NCI-H2029 treated with DMSO at 0.1 percent for 48 hours (cell line): ENCODE measurements at regions not wholly inside any gene's neighbourhood (a gene's known extent, or its start where the extent isn't known, plus 50 kb on each side); places are given as distances from the start of the nearest gene placed in this dataset.

Experiments
- DNase-seq: peaks from one replicate; lab custom pipeline; 2025; lab: John Stamatoyannopoulos, UW

DNA sequence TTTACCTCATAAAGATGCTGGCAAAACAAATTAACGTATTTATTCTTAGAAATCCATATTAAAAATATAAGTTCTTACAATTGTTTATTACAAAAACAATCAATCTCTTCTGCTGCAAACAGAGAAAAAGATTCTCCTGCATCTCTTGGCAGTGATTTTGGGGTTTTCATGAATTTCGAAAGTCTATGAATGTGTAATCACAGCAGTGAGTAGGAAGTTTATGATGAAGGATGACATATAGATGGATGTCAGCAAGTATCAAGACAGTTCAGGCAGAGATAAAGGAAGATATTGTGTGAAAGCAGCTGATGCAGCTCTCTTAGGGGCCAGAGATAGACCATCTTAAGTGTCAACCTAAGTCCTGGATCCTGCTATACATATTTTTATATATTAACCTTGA is 196.9 kb upstream of the BANK1 start:
- DNase-seq: no peak

DNA sequence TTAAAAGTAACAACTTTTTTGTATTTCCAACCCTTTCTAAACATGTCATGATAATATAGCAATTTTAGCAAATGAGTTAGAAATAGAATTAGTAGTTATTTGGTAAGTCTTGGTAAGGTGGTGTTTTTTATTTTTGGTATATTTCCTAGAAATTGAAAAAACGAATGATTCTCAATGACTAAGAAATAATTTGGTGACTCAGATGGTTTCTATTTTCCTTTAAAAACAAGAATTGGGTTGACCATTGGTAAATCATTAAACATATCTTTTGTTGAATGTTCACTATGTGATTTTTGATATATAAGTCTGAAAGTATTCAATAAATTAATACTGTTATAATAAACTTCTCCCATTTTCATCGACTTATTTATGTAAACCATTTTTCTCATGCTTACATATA is 206.2 kb upstream of the BANK1 start:
- DNase-seq: no peak

DNA sequence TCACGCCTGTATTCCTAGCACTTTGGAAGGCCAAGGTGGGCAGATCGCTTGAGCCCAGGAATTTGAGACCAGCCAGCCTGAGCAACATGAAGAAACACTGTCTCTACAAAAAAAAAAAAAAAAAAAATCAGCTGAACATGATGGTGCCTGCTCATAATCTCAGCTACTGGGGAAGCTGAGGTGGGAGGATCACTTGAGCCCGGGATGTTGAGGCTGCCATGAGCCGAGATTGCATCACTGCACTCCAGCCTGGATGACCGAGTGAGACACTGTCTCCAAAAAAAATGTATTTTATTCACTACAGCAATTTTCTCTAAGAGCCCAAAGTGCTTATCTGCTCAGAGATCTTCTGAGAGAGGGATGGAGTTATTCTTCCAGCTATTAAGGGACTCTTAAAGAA is 215.8 kb upstream of the PPP3CA start:
- DNase-seq: no peak

DNA sequence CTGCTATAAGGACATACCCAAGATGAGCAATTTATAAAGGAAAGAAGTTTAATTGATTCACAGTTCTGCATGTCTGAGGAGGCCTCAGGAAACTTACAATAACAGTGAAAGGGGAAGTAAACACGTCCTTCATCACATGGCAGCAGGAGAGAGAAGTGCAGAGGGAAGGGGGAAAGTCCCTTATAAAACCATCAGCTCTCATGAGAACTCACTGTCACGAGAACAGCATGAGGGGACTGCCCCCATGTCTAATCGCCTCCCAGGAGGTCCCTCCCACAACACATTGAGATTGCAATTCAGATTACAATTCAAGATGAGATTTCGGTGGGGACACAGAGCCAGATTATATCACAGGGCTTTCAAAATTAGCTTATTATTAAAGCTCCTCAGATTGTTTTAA is 209.5 kb upstream of the PPP3CA start:
- DNase-seq: no peak

DNA sequence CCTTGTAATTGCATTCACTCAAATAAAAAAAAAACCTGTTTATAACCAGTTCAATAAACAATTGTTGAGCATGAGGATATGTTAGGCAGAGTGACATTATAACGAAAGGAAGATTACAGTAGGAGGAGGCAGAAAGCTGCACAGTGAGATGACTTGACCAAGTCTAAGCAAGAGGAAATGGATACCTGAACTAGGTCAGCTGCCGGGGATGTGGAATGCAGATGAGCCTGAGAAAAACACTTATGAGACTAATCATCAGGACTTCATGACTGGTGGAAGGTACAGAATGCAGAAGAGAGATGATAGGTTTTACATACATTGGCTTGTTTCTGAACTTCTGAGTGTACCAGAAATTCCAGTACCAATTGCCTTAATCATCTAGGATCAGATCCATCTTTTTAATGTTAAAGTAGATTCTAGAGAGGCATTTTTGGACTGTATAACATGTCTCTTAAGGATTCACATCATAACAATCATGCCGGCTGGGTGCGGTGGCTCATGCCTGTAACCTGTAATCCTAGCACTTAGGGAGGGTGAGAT is 208.1 kb upstream of the PPP3CA start:
- no peak for DNase-seq

DNA sequence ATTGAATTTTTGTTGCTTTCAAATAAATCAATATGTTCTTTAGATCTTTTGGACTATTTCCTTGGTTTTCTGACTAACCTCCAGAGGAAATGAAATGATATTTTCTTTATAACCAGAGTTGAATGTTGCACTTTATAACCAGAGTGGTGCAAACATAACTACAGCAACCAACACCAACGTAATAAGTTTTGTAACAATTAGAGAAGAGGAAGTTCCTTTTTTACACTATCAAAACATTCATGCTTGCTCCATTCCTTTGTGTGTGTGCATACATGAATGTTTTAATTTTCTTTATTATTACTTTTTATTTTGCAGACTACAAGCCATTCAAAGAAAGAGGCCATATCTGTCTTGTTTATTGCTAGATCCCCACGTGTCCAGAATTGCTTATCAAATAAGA is 193.0 kb upstream of the PPP3CA start:
- no peak for DNase-seq

DNA sequence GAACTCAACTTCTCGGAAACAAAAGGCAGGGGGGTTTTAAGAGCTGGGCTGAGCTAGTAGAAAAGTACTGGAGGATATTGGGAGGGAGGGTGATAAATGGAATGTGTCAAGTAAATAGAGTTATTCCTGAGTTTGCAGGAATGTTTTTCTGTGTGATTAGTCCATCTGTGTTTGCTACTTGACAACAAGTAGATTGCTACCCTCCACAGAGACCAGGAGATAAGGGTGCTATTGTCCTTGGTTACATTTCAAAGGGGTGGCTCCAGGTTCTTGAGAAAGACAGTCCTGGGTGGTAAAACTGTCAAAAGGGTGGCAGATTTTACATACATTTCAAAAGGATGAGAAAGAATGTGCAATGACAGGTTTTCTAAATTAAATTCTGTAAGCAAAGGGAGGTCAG is 181.2 kb upstream of the PPP3CA start:
- DNase-seq: no peak

DNA sequence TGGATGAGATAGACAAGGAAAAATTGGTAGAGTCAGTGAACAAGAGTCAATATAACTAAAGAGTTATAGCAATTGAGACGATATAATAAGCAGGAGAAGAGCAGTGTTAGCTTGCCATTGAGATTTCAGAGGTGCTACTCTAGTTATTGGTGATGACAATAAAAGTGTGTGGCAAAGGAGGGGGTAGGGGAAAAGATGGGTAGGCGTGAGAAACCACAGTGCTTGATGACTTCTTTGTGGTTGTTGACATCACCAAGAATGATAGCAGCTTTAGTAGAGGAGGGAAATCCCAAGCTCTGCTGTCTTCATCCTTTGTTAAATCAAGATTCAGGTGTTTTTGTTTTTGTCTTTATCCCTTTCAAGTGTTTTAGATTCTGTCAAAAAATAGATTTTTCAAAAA is 179.9 kb upstream of the PPP3CA start:
- no peak for DNase-seq

DNA sequence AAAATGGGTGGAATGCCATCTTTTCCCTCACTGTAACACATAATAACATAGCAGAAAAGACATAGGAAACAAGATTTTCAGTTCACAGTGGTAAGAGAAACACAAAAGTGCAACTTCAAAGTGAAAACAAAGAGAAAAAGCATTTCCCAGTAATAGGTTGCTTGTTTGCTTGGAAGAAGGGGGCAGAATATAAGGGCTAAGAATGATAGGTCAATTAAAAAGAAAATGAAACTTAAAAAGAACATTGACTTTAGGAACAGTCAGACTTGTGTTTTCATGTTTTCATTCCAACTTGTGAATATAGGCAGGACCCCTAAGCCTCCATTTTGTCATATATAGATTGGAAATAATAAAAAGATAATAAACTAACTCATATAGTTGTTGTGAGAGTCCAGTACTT is 168.2 kb upstream of the PPP3CA start:
- no peak for DNase-seq

DNA sequence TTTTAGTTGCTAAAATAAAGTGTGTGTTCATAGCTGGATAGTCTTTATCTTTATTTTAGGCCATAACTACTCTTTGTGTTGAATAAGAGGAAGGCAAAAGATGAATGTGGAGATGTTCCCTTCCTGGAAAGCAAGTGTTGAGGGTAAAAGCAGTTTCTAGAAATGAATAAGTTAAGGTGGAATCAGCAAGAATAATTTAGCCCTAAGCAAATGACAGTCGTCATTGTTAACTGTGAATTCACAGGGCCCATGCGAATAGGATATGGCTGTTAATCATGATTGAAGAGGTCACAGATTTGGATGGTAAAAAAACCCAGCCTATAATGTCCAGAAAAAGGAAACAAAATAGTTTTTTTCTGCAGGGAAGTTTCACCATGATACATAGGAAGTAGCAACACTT is 167.8 kb upstream of the PPP3CA start:
- no peak for DNase-seq

DNA sequence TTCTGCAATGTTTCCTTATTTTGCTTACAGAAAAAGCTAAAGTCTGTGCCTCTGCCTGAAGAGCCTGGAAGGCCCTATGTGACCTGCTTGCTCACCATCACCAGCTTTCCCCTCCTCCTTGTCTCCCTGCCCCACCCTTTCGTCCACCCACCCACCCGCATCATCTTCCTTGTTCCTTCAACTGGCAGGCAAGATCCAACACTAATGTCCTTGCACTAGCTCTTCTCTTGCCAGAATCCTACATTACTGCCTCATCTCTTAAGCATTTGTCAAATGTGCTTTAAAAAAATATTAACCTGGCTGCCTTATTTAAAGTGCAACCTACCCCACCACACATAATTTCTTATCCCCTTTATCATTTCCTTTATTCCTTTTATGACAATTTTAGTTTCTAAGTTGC is 165.1 kb upstream of the PPP3CA start:
- no peak for DNase-seq

DNA sequence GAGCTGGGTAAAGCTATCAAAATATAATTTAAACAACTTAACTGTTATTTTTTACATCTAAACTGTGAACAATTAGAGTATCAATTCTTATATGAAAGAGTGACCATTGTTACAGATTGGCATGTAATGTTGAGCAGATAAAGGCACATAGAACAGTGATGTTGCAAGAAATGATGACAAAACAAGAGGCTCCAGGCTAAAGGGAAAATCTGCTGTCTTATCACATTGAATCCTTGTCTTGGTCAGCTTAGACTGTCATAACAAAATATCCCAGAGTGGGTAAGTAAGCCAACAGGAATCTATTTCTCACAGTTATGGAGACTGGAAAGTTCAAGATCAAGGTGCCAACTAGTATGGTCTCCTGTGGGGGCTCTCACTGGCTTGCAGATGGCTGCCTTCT is 154.1 kb upstream of the PPP3CA start:
- DNase-seq: no peak

DNA sequence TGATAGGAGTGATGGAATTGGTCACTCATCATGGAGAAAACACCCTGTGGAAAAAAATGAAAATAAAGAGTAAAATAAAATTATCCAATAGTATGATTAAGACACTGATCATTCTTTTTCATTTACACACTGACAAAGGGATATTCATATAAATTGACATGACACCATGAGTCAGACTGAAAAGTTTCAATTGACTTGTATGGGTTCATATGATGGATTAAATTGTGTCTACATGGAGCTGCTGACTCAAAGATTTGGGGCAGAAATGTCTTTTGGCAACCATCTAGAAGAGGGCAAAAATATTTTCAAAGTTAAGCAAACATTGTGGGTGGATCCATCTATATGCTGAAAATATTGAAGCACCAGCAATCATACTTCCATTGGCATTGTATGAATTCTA is 153.4 kb upstream of the PPP3CA start:
- DNase-seq: no peak

DNA sequence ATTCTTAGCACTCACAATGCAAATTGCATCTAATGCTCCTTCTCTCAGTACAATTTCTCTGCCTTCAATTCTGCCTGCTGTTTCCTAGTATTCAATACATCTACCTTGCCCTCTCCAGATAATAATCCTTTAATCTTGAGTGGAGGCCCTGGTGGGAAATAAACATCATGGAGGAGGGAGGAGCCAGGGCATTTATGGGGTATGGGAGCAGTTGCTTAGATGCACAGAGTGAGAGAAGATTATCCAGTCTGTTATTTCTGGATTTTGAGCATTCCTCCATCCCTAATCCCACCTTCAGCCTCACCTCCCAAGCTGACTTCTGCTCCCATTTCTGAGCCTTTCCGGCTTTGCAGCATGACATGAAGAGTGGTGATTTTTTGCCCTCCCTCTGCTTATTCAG is 127.9 kb upstream of the PPP3CA start:
- DNase-seq: no peak

DNA sequence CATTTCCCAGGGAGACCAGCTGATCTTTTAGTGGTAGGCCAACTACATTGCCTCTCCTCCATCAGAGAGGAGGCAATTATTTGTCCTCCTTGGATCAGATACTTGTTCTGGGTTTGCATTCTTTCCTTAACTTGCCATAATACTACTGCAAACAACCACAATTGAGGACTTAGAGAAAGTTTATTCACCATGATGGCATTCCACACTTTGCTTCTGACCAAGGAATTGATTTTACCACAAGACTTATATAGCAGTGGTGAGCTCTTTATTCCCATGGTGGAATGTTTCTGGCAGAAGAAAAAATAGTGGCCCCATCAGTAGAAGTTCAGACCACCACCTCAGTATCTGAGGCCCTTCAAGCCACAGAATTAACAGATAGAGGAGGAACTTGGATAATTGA is 123.9 kb upstream of the PPP3CA start:
- DNase-seq: no peak

DNA sequence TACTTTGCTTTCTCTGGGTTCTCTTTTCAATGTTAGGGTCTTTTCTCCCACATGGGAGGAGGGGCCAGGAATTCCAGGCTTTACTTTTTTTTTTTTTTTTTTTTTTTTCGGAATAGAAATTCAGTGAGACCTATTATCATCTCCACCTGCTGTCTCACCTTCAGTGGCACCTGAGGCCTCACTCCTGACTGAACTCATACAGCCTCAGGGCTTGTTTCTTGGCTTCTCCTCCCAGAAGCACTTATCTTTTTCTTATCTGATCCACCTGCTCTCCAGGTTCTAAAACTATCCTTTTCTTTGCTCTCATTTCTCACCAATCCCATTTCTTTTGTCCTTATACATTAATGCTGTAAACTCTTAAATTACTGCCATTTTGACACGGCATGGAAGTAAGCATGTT is 117.3 kb upstream of the PPP3CA start:
- DNase-seq: no peak

DNA sequence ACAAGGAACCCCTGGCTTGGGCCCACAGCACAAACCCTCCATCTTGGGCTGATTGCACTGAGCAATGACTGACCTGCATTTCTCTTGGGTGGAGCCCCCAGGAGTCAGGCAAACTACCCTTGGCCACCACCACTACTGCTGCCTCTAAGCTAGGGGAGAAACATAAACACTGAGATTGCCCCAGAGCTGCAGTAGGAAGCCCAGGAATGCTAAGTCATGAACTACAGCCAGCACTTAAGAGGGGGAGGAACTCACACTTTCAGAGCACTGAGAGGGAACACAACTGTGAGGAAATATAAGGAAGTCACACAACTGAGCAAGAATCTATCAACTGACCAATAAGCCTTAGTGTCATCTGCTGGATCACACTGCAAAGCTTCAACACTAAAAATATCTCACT is 111.6 kb upstream of the PPP3CA start:
- DNase-seq: no peak

DNA sequence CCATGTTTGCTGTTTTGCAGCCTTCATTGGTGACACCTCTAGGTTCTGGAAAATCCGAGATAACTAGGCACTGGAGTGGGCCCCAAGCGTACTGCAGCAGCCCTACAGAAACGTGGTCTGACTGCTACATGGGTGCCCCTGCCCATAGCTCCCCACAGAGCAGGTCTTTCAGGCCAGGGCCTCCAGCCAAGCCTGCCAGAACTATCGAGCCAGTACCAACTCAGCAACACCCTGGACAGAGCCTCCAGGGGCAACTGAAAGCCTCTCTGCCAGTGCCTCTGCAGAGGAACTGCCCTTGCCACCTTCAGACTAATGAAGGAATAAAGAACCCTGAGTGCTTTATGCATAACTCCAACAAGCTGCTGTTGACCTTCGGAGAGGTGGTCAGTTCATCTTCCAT is 111.1 kb upstream of the PPP3CA start:
- no peak for DNase-seq

DNA sequence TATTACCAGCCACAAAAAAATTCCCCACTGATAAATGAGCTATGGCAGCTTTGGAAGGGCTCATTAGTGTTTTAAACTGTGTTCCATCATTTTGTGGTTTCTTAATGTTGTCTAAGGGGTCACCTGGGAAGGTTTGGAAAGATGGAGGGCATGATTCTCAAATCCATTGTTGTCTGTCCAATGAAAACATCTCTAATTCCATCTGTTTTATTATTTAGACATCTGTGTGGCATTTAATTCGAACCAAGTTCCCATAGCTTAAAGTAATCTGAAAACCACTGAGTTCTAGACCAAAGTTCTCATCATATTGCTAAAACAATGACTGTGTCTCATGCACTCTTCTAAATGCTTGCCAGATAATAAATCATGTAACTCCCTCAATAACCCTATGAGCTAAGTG is 103.8 kb upstream of the PPP3CA start:
- no peak for DNase-seq

DNA sequence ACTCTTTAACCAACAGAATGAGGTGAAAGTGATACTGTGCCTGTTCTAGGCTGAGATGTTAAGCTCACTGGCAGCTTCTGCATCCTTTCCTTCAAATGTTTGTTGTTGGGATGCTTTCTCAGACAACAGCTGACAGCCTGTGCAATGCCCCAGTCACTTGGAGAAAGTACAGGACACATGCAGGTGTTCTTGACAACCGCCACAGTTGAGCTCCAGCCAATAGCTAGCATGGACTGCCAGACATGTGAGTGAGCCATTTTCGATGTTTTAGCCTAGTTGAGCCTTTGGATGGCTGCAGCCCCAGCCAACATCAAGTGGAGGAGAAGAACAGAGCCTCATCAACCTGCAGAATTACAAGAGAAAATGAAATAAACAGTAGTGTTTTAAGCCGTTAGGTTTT is 94.1 kb upstream of the PPP3CA start:
- DNase-seq: no peak

DNA sequence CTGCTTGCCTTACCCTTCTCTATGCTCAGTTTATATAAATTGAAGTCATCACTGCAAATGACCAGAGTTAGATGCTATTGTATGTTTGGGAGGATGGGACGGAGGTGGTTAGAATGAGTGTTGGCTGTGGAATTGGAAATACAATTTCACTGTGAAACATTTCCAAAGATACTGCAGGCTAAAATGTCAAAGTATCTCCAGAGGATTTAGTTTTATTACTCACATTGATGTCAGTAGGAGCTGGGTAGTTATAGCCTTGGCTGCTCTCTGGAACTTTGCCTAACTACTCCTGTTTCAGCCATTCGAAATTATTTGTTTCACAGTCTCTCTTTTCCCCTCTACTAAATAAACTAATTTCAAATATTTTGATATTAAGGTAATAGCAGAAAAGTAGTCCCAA is 92.6 kb upstream of the PPP3CA start:
- DNase-seq: no peak

DNA sequence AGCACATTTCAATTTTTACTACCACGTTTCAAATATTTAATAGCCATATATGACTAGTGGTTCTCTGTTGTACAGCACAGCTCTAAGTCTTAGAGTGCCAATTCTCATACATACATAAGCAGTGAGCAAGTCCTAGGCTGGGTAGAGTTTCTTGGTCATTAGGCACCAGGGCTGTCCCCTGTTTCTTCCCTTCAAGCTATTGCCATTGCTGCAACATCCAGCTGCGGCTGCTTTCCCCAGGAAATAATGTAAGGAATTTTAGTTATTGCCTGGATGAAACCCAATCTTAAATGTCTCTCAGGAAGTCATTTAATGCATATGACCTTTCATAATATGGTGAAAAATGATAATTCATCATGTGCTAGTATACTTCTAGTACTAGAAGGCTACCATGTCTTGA is 74.1 kb upstream of the PPP3CA start:
- DNase-seq: no peak

DNA sequence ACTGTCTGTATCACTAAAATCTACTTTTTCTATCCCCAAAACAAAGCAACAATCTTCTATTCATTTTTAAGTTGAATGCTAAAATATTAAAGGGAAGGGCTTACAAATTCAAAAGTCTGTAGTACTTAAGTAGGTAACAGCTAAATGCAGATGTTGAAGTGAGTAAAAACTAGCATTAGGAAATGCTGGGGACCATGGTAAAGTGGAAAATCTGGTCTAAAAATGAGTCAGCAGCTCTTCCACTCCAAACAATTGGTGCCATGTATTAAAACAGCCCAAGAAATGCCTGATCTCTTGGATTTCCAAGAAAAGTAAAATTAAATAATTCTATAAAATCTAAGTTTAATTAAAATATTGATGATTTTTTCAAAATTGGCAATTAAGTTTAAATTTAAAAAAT is 73.3 kb upstream of the PPP3CA start:
- DNase-seq: no peak

DNA sequence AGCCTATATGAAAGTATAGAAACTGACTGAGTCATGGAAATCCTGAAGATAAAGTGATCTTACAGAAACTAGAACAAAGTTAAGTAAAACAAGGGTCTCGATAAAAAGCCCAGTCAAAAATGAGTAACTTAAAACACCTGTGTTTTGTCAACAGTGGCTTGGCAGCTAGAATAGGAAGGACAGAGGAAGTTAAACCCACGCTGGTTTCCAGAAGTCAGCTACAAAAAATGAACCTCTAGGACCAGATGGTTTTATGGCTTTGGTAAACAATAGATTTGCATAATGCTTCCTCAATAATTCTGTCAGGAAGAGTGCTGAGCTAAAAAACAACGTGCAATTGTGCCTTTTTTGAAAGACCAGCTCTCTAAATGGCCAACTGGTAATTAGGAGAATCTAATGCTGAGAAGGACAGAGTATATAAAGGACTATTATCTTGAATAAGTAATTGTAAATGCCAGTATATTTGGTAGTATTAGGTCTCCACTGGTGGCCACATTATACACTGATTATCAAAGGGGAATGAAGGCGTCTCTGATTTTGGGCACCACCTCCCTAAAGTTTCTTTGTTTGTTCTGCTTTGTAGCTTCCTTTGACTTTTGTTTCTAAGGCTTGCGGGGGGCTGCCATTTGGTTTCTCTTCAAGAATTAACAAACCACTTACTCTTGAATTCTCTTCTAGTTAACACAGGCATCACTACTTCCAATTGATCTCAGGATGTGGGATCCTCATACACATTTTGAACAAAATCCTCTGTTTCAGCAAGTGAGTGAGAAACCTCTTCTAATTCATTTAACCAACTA is 72.2 kb upstream of the PPP3CA start:
- DNase-seq: no peak
